SK-N-SH (cell line): ENCODE measurements at regions not wholly inside any gene's neighbourhood (a gene's known extent, or its start where the extent isn't known, plus 50 kb on each side); places are given as distances from the start of the nearest gene placed in this dataset.

Experiments
- CTCF ChIP-seq: fragments of 200-600 bp; sonication (generic); IDR thresholded peaks from 2 replicates; pipeline ENCODE4 v1.6.1; 2017; ENCODE audit warnings: antibody characterized with exemption, mild to moderate bottlenecking, moderate library complexity
- GABPA ChIP-seq: IDR thresholded peaks from 2 replicates; pipeline ENCODE4 v1.4.0; 2012; ENCODE audit warnings: low read depth, mild to moderate bottlenecking
- JUND ChIP-seq: IDR thresholded peaks from 2 replicates; pipeline ENCODE4 v1.4.0; 2012
- MAX ChIP-seq: IDR thresholded peaks from 2 replicates; pipeline ENCODE4 v1.4.0; 2012; ENCODE audit warnings: low read depth
- REST ChIP-seq: IDR thresholded peaks from 2 replicates; pipeline ENCODE4 v1.6.1; 2012; ENCODE audit warnings: mild to moderate bottlenecking, low read depth, low read length, moderate library complexity
- RXRA ChIP-seq: IDR thresholded peaks from 2 replicates; pipeline ENCODE4 v1.4.0; 2012; ENCODE audit warnings: low read depth, mild to moderate bottlenecking, borderline replicate concordance
- SIN3A ChIP-seq: IDR thresholded peaks from 2 replicates; pipeline ENCODE4 v1.6.1; 2012; ENCODE audit warnings: low read depth, mild to moderate bottlenecking, low read length, moderate library complexity, borderline replicate concordance
- SMC3 ChIP-seq: IDR thresholded peaks from 2 replicates; pipeline ENCODE4 v1.6.1; 2012; ENCODE audit warnings: low read depth, low read length, improper control_type of control experiment
- TAF1 ChIP-seq: IDR thresholded peaks from 2 replicates; pipeline ENCODE4 v1.6.1; 2012; ENCODE audit warnings: low read depth, mild to moderate bottlenecking, low read length, moderate library complexity, borderline replicate concordance

GRCh38 chr11:37026326-37026725 lies 428.3 kb upstream of the RAG2 start:
- TF ChIP-seq JUND, result no peak
- no peak for TF ChIP-seq CTCF
- no peak for TF ChIP-seq SIN3A
- no peak for TF ChIP-seq TAF1
- TF ChIP-seq MAX, result no peak
- TF ChIP-seq SMC3, result no peak
- TF ChIP-seq REST, result no peak
- TF ChIP-seq GABPA, result no peak
- no peak for TF ChIP-seq RXRA
